Posterior vena cava (tissue), 2 donors: ENCODE measurements at regions not wholly inside any gene's neighbourhood (a gene's known extent, or its start where the extent isn't known, plus 50 kb on each side); places are given as distances from the start of the nearest gene placed in this dataset.

Experiments
- DNase-seq: peaks from one replicate; pipeline ENCODE4 v3.0.0-alpha.2; 2020; ENCODE audit warnings: low spot score
- intact Hi-C, 2 donors: fragments of 100-400 bp; cut with DNase I; formaldehyde crosslinking; loops; one replicate each; pipeline versions ENCODE4 v1.14.1 to v1.14.2; 2022 to 2023
- donor health status: DM: yes; HTN: yes; CAD: no.
- donor health status: DM: yes; HTN: yes; CAD: no.

DNA sequence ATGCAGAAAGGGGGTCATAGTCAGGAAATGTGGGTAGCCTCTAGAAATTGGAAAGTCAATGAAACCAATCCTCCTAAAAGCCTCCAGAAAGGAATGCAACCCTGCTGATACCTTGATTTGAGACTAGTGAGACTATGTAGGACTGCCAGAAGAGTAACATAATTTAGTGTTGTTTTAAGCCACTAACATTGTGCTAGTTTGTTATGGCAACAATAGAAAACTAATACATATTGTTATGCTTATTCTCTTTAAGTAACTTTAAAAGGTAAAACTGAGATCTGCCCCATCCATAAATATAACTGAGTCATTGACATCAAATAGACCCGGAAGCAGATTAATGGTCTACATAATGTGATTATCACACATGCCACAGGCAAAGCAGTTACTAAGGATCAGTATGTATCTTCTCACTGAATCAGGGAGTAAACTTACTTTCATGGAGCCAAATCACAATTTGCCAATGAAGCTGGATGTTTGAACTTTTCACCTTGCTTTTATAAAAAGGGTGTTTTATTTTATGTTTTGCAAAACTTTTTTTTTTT, 146.4 kb upstream of the TMEM106B start:
- DNase-seq: no peak
- intact Hi-C loops: no loop called here

DNA sequence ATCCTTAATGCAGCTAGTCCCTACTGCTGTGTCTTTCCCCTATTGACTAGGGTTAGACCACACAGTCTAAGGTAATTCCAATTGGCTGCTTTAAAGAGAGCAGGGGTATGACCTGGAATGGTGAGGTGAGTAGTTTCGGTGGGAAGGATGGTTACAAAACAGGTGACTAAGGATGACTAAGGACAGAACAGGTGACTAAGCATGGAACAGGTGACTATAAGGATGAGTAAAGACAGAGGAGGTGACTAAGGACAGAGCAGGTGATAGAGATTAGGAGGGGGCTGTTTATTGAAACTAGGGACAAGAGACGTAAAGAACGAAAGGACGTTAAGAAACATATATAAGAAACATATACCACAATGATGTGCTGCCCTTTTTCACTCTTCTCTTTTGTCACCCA, 145.1 kb upstream of the TMEM106B start:
- intact Hi-C loops: no loop called here
- no peak for DNase-seq

GRCh38 chr7:12066521-12066920, 144.6 kb upstream of the TMEM106B start:
- DNase-seq: no peak
- intact Hi-C loops: no loop called here

DNA sequence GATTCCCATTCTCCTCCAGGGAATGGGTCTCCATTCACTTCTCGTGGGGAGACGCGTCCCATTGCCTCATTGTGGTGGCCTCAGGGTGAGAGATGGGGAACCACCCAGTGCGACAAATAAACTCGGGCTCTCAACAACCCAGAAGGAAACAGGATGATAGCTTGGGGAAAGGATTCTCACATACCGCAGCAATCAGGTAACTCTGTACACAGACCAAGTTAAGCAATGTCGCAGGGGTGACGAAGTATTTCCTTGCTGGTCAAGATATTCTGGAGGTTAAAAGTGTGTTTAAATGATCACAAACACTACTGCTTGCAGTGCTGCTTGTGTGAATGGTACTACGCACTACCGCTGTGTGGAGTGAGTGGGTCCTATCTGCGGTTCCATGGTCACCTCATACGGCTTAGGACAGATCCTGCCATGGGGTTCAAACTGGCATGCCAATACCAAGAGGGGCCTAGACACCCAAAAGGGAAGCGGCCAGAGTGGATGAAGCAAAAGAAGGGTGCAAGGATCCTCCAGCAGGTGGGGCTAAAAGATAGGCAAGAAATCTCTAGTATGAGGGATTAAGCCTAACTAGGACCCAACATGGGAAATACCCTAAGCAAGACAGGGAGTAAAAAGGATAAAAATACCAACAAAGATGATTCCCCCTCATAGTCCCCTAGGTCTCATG, 143.8 kb upstream of the TMEM106B start:
- intact Hi-C loops: no loop called here
- no peak for DNase-seq

DNA sequence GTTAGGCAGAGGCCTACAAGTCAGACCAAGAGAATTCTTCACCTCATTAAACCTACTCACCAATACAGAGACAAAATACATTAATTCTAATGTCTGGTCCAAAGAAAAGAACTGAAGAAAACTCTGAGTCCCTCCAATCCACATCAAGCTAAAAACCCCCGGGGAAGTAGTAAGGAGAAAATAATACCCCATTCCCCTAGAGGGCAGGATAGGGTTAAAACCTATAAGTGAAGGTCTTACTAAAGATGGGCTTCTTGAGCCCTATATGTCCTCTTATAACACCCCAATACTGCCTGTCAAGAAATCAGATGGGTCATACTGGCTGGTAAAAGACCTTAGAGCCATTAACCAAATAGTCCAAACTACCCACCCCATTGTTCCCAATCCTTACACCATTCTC, 141.3 kb upstream of the TMEM106B start:
- intact Hi-C loops: no loop called here

GRCh38 chr7:12074889-12075288, 136.2 kb upstream of the TMEM106B start:
- intact Hi-C loops: no loop called here
- no peak for DNase-seq

More for the DNA sequence above, 141.3 kb upstream of the TMEM106B start:
- no peak for DNase-seq

DNA sequence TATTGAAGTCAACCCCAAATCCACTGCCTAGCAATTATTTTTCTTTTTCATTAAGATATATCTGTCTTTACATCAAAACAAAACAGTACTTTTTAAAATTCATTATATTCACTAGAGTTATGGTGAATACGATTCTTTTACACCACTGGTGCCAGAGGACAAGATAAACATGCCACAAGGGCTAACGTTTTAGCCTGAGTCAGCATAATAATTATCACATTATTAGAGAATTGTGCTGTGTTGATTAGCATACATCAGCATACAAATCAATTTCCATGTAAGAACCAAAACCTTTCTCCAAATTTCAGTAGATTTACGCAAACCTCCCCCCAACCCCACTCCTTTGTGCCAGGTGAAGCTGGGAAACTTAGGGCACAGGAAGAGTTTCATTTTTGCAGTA, 131.1 kb upstream of the TMEM106B start:
- DNase-seq: no peak
- intact Hi-C loops: loop anchor here in 1 of 2 donors (10.0 kb wide), 1 partner anchor 185 kb away; no protein-coding TSS in a partner anchor

DNA sequence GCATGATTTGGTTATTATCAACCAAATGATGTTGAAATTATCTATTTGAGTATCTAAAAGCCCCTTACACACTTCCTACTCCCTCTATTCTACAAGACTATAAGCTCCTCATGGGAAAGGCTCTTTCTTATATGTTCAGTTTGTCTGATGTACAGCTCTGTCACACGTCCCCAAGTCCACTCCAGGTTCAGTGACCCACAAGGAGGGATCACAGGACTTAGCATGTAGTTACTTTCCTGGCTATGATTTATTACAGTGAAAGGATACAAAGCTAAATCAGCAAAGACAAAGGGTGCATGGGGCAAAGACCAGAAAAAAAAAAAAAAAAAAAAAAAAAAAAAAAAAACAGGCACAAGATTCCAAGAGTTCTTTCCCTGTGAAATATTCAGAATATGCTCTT, 125.6 kb upstream of the TMEM106B start:
- no peak for DNase-seq

DNA sequence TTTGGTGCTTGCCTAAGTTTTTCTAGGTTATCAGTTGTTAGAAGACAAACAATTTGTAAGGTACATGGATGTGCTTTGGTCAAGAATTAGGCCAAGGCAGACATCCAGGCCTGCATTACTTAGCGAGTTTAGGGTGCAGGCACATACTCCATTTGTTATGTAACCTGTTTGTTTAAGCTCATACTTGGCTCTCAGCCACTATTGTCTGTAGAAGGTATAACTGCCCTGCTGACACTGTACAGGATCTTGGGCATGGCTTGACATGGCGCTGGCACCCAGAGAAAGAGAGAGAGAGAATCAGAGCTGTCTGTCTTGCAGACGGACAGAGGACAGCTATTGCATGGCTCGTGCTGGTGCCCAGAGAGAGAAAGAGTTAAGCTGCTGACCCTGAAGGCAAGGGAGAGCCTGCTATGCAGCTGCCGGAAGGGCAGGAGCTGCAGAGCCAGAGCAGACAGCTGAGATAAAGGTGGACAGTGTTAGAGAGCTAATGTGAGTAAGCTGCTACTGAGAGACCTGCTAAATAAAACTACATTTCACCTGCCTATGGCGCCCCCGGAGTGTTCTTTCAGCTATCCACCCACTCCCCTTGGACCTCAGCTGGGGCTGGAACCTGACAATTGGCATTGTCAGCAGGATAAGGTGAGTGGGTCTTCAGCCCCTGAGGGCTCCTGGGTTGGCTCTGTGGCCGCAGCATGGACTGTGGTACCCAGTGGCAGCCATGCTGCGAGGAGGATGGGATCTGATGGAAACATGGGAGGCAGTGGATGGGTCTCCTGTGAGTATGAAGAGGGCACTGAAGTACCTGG, 120.9 kb upstream of the TMEM106B start:
- DNase-seq: no peak
- intact Hi-C loops: loop anchor here in 1 of 2 donors (10.0 kb wide), 1 partner anchor 175 kb away; no protein-coding TSS in a partner anchor

More for the DNA sequence above, 125.6 kb upstream of the TMEM106B start:
- intact Hi-C loops: loop anchor here in 1 of 2 donors (10.0 kb wide), 1 partner anchor 179 kb away; no protein-coding TSS in a partner anchor

GRCh38 chr7:12090757-12091221, 120.3 kb upstream of the TMEM106B start:
- DNase-seq: no peak
- intact Hi-C loops: no loop called here

DNA sequence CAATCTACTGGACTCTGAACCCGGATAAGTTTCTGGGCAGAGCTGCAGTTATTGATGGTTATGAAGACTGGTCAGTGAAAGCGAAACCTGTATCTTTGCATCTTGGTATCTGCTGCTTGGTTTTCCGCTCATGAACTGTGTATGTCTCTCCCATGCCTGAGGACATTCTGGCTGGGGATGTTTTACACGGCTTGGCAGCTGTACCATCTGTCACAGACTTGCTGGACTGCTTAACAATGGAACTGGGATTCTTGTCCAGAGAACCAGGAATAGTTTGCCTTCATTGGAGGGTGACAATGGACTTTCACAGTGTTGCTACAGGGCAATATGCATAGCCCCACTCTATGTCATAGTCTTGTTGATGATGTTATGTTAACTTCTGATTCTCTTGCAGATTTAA, 119.9 kb upstream of the TMEM106B start:
- DNase-seq: no peak
- intact Hi-C loops: no loop called here

- intact Hi-C loops: no loop called here
- DNase-seq: no peak
Observed at GRCh38 chr7:12092499-12093130, 118.5 kb upstream of the TMEM106B start.

GRCh38 chr7:12093365-12093764, 117.7 kb upstream of the TMEM106B start:
- no peak for DNase-seq
- intact Hi-C loops: no loop called here

DNA sequence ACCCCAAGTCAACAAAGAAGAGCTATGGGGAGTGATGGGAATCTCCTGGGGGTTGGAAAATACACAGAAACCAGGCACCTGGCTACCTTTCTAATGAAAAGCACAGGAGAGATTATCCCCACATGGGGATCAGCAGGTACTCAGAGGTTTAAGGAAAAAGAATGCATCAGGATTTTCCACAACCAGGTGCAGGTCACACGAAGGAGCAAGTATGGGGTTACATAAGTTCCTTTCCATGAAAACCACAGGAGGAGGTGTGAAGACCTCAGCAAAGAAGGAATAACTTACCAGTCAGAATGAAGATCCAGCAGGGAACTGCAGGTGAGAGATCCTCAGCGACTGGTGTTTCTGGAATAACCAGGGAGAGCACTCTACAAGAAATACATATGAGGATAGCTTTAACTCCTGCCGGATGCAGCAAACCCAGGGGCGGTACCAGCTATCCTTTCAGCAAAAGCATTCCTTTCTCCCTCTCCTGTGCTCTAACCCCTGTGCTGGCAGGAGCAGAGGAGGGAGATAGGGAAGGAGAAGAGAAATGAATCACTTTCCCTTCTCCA, 116.7 kb upstream of the TMEM106B start:
- no peak for DNase-seq
- intact Hi-C loops: no loop called here

DNA sequence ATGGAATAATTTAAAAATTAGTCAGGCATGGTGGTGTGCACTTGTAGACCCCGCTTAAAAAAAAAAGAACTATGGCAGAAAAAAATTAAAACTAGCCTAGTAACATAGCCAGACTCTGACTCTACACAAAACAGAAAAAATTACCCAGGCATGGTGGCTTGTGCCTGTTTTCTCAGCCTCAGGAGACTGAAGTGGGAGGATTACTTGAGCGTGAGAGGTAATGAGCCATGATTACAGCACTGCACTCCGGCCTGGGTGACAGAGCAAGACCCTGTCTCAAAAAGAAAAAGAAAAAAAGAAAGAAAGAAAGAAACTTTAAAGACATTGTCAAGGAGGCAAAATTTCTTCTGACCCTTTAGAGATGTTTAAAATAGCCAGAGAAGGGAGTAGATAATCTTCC, 109.0 kb upstream of the TMEM106B start:
- no peak for DNase-seq
- intact Hi-C loops: no loop called here

- no peak for DNase-seq
- intact Hi-C loops: no loop called here
Observed at GRCh38 chr7:12102527-12102926, 108.6 kb upstream of the TMEM106B start.

DNA sequence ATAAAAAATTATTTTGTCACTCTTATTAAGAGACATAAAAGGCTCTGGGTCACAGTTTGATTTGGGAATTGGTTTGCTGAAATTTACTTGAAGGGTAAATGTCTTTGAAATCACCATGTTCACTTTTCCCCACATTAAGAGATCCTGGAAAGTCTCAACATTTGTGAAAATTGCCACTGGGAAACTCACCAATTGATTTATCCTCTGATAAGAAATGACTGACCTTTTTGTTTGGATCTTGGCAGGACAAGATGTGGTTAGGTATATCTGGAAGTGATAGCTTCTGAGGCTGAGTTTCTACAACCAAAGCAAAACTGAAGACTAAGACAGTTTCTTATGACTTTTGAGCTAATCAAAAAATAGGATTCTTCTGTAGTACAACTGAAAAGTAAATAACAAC, 107.1 kb upstream of the TMEM106B start:
- intact Hi-C loops: no loop called here
- no peak for DNase-seq

- intact Hi-C loops: no loop called here
- no peak for DNase-seq
Observed at GRCh38 chr7:12107381-12107780, 103.7 kb upstream of the TMEM106B start.

DNA sequence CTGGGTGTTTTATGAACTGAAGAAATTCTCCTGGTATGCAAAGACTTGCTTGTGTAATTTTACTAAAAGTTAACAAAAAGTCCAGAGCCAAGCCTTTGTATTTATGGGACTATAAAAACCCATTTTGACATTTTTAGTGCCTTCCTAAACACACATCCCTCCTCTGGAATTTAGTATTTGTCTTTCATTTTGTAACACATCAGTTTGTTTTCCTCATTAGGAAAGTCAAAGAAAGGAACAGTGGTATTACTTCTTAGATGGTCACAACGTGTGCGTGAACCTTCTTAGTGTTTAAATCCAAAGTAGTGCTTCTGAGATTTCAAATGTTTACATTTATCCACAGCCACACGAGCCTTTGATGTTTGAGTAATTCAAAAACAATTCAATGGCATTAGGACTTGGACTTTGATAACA, 103.2 kb upstream of the TMEM106B start:
- no peak for DNase-seq
- intact Hi-C loops: no loop called here

DNA sequence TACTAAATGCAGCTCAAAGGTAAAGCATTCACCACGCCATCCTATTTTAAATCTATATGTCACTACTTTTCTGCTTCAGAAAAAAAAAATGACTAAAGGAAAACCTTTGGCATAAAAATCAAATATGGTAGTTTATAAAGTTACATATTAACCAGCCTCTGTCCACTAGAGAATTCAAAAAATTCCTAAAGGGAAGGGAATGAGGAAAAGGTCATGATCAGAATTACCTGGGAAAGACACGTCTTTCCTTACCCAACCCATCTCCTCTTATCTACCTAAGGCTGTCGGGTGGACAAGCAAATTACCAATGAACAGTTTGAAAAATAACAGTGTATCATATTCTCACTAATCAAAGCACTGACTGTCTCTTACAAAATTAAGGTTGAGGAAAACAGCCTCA, 100.7 kb upstream of the TMEM106B start:
- DNase-seq: no peak
- intact Hi-C loops: no loop called here
